Stimulated activated CD4-positive, alpha-beta T cell treated with anti-CD3 and anti-CD28 coated beads, Interleukin-15, amount 100 ng/mL, for 48 hours (primary cell): ENCODE measurements at regions not wholly inside any gene's neighbourhood (a gene's known extent, or its start where the extent isn't known, plus 50 kb on each side); places are given as distances from the start of the nearest gene placed in this dataset.
A peak's percentile ranks its signal among the peaks of the same experiment; 100 is the strongest.

Experiments
- DNase-seq, 2 donors: peaks; one replicate each; pipeline ENCODE4 v3.0.0-alpha.2; 2020; ENCODE audit warnings: low read depth in 2 of 2

DNA sequence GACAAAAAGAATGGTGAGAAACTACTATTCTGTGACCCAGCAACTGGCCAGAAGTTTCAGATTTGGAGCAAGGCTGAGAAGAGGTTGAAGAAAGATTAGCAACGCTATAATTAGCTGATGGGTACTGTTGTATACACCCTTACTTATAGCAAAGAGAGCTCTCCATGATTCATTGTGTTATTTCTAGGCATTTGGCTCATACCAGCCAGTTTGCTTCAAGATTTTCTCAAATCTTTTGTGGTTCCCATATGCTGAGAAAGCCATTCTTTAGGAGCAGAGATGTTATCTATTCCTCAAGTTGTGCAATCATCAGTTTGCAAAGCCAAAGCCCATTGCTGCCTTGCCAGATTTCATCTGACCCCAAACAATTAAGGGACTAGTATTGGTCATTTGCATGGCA, 179.4 kb downstream of the ETS1 start:
- no peak for DNase-seq

DNA sequence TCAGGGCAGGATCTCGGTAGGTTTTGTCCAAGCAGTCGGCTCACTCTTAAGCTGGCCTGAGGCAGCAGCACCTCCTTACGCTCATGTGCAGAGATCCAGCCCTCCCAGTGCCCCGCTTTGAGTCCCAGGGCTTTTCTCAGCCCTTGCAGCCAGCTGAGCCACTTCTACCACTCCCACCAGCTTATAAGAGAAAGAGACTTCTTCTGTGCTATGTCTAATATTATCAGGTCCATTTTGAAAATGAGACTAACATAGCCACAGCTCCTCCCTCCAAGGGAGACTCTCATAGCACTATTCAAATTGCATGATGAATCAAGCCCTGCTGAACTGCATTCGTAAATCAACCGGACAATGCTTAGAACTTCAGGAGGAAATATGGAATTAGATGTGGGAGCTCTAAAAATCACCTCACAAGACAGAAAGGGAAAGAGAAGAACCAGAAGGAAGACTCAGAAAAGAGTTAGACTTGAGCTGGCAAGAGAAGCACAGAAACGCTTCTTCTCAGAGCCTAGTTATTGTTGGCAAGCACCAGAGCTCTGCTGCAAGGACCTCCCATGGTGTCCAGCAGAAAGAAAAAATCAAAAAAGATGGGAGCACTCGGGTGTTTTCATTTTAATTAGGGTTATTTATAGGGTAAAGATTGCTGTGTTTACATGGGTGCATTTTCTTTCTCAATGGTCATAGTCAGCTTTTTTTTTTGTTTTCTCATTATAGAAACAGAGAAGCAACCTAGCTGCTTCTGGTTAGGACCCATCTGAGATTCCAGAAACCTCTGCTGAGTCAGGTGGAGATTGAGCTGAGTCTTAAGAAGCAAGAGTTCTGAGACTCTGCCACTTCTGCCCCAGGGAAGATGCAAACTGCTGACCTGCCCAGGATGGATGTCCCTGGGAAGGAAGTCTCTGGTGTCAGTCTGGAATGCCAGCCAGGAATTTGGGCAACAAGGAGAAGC, 181.4 kb downstream of the ETS1 start:
- DNase-seq: no peak

DNA sequence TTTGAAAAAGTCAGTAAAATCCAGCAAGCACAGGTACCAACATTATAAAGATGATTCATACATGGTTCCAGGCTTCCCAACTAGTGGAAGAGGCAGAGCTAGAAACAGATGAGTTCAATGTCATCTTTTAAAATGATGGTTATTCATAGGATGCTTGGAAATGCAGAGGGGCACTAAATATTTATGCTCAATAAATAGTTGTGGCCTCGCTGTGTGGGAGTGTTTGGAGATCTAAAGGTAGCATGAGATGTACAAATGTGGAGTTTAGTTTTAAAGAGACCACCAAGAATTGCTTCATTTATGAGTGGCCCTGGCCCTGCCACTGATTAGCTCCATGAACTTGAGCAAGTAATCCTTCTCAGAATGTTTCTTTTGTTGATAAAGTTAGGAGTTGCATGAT, 182.2 kb downstream of the ETS1 start:
- no peak for DNase-seq

DNA sequence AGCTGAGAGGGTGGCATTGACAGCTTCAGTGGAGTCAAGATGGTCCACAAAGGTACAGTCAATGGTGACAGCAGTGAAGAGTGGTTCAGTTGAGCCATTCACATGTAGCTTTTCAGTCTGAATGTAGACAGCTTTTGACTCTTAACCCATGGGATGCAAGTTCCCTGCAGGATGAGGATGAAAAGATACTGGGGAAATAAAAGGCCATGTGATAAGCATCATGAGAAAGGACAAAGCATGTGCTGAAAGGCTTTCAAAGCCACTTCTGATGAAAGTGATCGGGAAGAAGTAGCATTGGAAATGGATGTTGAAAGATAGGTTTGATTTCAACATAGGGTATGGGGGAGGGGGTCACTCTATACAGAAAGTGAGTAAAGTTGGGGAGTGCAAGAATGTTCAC, 182.9 kb downstream of the ETS1 start:
- DNase-seq: no peak

DNA sequence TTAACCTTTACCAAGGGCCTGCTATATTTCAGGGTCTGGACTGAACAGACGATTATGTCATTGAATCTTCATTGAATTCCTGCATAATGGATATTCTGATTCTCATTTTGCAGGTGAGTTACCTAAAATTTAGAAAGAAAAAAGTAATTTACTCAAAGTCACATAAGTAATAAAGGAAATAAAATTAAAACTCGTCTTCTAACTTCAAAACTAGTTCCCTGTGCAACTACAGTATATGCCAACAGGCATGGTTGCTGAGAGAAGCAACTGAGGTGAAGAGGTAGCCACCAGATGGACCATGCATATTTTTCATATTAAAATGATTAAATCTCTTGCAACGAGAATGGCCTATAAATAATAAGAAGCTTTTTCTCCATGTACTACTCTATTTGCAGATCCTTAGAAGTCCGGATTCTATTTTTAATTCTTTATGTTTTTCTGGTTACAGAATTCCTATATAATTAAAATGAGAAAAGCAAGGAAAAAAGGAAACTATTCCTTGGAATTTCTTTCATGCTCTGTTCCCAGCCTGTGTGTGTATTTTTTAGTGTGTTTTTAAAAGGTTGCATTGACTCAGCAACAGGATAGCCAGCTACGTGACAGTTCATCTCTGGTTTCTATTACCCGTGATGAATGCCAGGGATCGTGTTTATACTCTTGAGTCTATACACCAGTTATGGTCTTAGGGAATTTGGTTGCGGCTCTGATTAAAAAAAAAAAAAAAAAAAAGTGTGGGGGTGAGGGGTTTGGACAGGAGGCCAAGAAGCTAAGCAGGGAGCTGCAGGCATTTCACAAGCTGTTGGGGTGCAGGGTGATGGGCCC, 186.8 kb downstream of the ETS1 start:
- no peak for DNase-seq

DNA sequence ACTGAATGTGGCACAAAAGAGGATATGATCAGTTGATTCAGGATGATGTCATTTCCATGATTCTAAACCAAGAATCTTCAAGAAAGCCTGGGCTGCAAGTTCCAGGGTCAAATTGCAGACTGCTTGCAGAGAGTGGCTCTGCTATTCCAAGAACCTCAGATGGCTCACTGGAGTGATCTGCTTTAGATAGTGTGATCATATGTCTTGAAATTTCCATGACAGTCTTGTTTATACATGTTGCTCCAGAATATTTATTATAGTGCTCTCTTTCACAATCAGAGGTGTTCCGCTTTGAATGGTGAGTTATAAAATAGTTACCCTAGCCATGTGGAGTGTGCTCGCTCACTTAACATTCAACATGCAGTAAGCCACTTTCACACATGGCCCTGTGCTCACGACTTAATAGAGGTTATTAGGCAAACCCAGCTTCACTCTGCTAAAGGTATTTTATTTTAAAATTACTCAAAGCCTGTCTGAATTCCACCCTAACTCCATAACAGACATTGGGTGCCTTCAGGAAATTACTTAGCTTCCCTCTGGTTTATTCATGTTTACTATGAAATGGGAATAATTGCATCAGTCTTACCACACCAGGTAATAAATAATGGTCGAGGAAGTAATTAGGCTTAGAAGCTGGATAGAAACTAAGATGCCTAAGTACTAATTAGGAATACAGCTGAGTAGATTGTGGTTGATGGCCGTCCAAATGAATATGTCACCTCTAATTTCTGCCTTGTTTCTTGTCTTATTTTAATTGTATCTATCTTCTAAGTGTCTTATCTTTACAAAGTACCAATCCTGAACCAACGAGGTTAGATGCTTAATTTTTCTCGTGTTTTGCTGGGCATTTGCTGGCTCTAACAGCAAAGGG, 187.9 kb downstream of the ETS1 start:
- no peak for DNase-seq

DNA sequence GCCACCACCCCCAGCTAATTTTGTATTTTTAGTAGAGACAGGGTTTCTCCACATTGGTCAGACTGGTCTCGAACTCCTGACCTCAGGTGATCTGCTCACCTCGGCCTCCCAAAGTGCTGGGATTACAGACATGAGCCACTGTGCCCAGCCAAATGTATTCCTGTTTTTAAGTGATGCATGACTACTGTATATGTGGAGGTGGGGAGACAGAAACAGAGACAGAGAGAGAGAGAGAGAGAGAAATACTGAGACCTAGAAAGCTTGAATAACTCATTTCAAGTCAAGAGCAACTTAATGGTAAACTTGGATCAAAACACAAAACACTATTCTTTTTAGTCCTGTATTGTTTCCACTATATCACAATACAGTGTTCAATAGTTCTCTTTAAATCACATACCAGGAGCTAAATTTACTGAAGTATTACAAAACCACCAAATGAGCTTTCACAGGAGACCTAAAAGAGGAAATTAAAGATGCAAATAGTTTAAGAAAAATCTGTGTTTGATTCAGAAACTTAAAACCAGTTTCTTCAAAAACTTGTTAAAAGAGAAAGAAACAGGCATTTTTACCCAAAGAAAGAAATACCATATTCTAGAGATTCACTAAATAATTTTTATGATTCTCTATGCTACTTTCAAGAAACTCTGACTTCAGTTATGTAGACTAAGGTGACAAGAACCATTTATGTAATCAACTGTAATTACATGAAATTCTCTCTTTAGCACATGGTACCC, 188.7 kb downstream of the ETS1 start:
- no peak for DNase-seq

DNA sequence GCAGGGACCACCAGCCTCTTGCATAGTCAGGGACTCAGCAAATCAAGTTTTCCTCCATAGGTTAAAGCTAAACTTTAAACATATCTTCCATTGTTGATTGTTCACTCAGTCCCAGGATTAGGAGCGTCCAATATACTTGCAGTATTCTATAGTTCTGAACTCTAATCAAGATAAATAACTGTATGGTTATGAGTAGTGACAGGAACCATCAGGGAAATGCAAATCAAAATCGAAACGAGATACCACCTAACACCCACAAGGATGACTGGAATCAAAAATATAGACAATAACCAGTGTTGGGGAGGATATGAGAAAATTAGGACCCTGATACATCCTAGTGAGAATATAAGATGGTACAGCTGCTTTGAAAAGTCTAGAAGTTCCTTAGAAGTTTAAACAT, 190.0 kb downstream of the ETS1 start:
- DNase-seq: no peak

DNA sequence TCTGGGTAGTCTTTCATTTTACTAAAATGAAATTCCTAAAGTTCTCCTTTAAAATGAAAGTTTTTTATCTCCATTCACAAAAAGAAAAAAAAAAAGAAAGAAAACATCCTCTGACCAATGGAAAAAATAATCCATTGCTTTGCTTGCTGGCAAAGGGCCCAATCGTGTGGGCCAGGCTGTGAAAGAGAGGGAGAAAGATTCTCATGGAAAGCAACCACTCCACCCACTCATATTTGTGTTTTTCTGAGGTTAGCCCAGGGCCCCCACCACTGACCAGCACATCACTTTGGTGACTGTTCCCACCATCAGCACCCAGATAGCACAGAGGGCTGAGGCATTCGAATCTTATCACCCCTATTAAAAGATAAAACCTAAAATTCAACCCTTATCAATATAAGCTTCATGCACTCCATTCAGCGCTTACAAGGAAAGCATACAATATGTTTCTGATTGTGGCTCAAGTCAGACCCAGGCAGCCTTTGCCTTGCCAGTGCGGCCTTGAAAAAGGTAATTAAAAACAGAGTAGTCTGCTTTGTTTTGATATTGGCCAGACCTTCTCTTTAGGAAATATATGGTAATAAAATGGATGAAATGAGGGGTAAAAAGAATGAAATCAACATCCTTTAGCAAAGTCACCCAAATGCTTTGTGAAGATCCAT, 192.8 kb downstream of the ETS1 start:
- no peak for DNase-seq

DNA sequence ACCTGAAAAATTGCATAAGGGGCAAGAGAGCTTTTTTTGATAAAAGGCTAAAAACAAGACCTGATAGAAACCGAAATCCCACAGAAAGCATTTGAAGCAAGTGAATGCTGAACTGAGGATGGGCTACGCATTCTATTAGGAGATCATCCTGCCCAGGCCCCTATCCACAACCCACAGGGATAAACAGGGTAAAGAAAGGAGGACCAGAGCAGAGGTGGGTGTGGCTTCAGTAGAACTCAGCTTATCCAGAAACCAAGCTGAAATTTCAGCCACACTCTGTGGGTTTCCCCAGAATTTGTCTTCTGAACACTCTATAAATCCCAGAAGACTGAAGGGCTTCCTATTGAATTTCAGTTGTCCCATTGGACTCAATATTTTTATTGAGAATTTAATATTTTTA, 195.1 kb downstream of the ETS1 start:
- no peak for DNase-seq

DNA sequence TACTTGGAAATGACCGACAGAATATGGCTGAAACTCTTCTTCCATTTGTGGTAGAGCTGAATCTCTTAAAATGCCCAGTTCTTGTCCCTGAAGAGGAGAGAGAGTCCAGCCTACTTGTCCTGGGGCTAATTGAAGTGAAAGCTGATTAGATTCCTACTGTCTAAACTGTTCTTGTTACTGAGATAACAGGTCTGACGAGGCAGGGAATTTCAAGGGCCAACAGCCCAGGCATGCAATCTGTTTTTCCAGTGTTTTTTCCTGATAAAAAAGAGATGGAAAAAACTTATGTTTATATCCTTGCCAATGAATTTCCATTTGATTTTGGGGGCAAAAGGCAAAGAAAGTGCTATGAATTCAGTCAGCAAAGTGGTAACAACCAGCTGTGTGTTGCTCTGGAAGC, 195.5 kb downstream of the ETS1 start:
- no peak for DNase-seq

DNA sequence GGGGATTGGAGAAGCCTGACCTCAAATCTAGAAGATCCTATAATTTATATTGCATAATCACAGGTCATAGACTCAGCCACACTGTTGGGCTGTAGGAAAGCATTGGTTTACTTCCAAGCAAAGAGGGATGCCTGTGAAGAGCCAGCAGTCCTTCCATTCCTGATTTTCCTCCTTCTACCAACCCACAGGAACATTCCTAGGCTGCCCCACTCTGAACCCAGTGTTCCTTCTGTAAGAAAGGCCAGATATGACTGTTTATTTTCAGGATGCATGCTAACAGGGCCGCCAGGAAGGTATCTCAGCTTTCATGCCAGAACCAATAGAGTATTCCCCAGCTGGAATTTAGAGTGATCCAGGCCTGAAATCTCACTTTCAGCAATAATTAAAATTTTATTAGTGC, 197.1 kb downstream of the ETS1 start:
- DNase-seq: no peak

DNA sequence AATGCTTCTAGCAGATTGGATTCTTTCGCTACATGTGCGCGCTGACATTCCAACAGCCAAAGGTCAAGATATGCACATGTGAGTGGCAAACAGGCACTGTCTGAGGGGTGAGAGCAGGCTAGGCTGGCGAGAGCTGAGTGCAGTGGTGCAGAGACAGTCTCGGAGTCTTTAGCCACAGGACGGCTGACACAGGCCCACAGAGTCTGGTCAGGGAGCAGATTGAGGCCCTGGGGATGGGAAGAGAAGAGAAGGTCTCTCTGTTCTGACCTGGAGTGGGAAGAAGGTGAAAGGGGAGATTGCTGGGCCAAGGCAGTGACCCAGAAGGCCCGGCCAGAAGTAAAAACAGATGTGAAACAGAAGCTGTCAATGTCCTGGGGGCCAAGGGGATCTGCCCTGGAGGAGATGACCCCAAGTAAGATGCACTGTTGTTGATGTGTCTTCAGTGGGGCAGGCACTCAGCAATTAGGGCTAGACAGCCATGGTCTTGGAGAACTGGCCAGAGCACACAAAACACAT, 197.8 kb downstream of the ETS1 start:
- no peak for DNase-seq

DNA sequence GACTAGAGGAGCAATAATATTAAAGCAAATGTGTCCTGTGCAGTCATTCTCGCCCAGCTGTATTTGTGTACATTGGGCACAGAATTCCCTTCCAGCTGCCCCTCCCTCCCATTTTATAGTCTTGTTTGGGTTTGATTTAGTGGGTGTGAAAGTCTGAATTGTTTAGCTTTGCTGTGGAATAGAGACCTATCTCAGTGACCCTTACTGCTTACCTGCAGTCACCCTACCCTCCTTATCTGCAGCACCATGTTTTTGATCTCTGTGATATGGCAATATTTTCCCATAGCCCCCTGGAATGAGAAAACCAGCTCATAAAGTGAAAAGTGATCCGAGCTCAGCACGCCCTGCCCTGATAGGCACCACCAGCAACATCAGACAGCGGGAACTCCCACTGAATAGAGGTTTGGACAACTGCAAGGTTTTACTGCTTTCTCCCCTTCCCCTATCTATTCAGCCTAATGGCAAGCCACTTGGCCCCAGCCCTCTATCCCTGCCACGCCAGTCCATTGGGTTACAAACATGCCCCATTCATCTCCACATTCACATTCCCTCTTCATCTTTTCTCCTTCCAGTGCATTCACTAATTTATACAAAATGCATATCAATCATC, 199.0 kb downstream of the ETS1 start:
- no peak for DNase-seq

DNA sequence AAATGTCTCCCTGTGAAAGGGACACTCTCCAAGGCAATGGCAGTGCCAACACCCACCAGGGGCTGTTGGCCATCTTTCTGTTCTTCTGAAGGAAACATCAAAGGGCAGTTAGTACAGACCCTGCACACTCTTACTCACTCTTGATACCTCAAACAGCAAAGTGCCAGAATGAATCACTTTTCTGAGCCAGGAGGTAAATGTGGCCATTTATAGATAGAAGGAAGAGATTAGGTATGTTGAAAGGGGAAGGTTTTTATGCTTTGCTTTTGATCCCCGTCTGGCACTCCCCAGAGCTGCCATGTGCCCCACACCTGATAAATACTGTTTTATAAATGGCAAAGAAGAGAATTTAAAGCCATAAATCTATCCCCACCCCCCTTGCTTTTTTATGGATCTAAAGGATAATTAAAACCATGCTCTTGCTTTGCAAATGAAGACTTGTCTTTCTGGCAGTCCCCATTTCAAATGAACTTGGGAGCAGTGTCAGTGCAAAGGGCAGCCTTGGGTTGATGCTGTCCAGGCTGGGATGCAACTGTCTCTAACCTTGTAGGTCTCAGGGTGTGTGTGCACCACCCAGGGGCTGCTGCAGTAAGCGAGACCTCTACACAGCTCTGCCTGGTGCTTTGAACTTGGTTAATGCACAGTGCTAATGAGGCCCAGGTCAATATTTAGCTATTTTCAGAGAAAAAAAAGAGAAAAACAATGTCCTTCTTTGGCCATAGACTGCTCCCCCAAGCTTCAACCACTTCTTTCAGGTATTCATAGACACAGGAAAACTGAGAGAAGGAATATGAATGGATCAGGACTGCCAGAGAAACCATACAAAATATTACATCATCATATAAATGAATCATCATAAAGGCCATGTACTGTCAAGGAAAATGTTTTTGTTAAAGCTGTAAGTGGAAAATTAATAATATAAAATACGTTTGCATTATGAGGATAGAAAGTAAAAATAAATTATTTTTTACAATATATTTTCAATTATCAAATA, 207.5 kb downstream of the ETS1 start:
- peak; percentile 11 to 16 for DNase-seq

DNA sequence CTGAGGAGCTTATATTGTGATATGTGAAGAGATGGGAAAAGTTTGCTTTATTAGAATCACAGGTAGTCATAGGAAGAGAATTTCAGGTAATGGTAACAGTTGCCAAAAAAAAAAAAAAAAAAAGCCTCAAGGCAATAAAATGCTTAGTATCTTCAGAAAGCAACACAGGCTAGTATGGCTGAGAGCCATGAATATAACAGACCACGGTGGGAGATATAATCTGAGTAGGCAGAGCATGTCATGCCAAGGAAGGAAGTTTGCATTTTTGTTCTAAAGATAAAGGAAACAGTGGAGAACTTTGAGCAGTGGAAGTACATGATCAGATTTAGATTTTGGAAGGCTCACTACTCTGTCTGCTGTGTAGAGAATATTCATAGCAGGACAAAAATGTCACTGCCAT, 211.4 kb downstream of the ETS1 start:
- no peak for DNase-seq

DNA sequence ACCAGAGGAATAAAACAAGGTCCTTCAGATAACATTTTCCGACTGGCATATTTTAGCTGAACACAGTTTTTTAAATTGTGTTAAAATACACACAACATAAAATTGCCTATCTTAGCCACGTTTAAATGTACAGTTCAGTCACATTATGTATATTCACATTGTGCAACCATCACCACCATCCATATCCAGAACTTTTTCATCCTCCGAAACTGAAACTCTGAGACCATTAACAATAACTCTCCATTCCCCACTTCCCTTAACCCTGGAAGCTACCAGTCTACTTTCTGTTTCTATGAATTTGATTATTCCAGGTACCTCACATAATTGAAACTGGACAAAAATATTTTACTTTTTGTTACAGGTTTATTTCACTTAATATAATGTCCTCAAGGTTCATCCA, 213.3 kb downstream of the ETS1 start:
- no peak for DNase-seq

DNA sequence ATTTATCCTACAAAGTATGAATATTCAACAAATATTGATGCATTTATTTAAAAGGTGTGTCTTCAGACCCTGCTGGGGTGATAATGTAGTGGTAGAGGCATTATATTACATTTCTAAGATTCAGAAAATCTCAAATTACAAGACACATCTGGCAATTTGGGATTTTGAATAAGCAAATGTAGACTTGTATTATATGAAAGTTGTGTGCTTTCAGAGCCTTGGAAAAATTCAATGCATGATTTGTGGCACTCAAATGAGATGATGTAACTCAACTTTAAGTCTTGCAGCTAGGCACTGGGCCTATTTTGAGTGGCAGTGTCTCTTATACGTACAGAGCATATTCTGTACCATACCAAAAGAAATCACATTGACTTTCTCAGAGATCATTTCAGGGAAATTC, 214.4 kb downstream of the ETS1 start:
- DNase-seq: no peak

DNA sequence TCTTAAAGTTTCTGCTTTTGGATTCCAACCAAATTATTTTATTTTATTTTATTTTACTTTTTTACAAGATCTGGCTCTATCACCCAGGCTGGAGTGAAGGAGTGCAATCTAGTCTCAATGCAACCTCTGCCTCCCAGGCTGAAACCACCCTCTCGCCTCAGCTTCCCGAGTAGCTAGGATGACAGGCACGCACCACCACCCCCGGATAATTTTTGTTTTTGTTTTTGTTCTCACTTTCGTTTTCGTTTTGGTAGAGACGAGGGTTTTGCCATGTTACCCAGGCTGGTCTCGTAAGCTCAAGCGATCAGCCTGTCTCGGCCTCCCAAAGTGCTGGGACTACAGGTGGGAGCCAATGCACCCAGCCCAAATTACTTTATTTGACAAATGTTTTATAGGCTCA, 219.8 kb downstream of the ETS1 start:
- peak in 1 of 2 donors; percentile 20 for DNase-seq
